WERI-Rb-1 (cell line): ENCODE measurements at regions not wholly inside any gene's neighbourhood (a gene's known extent, or its start where the extent isn't known, plus 50 kb on each side); places are given as distances from the start of the nearest gene placed in this dataset.

Experiments
- DNase-seq: peaks from one replicate; pipeline ENCODE4 v3.0.0-alpha.2; 2020
- H3K27ac ChIP-seq: fragments of 250-450 bp; sonication (Bioruptor Pico); 2 replicates; pipeline ENCODE4 v1.5.1; 2020; ENCODE audit warnings: mild to moderate bottlenecking, moderate library complexity
- H3K27me3 ChIP-seq: fragments of 250-450 bp; sonication (Bioruptor Pico); 2 replicates; pipeline ENCODE4 v1.5.1; 2021; ENCODE audit warnings: mild to moderate bottlenecking, low read depth, moderate library complexity; ENCODE audit not compliant: insufficient read depth, severe bottlenecking
- H3K36me3 ChIP-seq: fragments of 250-450 bp; sonication (Bioruptor Pico); 2 replicates; pipeline ENCODE4 v1.5.1; 2020; ENCODE audit warnings: mild to moderate bottlenecking, moderate library complexity
- H3K4me3 ChIP-seq: 2 replicates; pipeline ENCODE4 v1.5.1; 2011; ENCODE audit warnings: low read depth, mild to moderate bottlenecking, control low read depth, low read length
- H3K9me3 ChIP-seq: fragments of 250-450 bp; sonication (Bioruptor Pico); 2 replicates; pipeline ENCODE4 v1.5.1; 2021; ENCODE audit warnings: mild to moderate bottlenecking, moderate library complexity; ENCODE audit not compliant: severe bottlenecking
- TF ChIP-seq, protein P1 (sequence below): IDR thresholded peaks from 2 replicates; pipeline ENCODE4 v1.5.1; 2011; ENCODE audit warnings: low read depth, mild to moderate bottlenecking, control low read depth, inconsistent platforms, low read length

GRCh38 chr4:152115794-152116193 lies 355.0 kb upstream of the GATB start:
- DNase-seq = no peak
- TF ChIP-seq, protein P1, sequence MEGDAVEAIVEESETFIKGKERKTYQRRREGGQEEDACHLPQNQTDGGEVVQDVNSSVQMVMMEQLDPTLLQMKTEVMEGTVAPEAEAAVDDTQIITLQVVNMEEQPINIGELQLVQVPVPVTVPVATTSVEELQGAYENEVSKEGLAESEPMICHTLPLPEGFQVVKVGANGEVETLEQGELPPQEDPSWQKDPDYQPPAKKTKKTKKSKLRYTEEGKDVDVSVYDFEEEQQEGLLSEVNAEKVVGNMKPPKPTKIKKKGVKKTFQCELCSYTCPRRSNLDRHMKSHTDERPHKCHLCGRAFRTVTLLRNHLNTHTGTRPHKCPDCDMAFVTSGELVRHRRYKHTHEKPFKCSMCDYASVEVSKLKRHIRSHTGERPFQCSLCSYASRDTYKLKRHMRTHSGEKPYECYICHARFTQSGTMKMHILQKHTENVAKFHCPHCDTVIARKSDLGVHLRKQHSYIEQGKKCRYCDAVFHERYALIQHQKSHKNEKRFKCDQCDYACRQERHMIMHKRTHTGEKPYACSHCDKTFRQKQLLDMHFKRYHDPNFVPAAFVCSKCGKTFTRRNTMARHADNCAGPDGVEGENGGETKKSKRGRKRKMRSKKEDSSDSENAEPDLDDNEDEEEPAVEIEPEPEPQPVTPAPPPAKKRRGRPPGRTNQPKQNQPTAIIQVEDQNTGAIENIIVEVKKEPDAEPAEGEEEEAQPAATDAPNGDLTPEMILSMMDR = no peak
- Histone ChIP-seq H3K27me3 (peaks cover 77% of the 10 kb centered on the region), H3K4me3 (no peak overlapping the region), H3K36me3 (no peaks in the 10 kb centered on the region), H3K9me3 (no peaks in the 10 kb centered on the region), H3K27ac (no peak overlapping the region)

DNA sequence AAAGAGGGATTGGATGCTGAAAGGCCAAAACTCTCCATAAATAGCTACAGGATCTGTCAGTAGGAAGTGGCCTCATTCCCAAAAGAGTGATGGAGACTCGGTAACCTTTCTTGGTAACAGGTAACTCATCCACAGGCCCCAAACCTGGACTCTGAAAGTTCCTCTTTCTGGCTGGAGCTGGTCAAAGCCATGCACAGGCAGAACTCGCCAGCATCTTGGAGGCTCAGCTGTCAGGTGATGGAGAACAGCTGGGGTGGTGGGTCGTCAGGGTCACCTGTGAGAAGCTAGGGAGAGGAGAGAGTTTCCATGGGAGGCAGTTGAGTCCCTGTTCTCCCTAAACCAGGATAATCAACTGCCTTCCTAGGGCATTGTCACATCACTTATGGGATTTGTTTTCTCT lies 354.3 kb upstream of the GATB start:
- TF ChIP-seq, protein P1 = no peak
- Histone ChIP-seq H3K4me3 (no peak overlapping the region), H3K27me3 (peaks cover 78% of the 10 kb centered on the region), H3K36me3 (no peaks in the 10 kb centered on the region), H3K9me3 (no peaks in the 10 kb centered on the region), H3K27ac (no peak overlapping the region)
- no peak for DNase-seq

GRCh38 chr4:152114562-152114961 lies 353.8 kb upstream of the GATB start:
- TF ChIP-seq, protein P1 = no peak
- no peak for DNase-seq
- Histone ChIP-seq H3K4me3 (no peak overlapping the region), H3K27ac (no peak overlapping the region), H3K9me3 (no peaks in the 10 kb centered on the region), H3K27me3 (peaks cover 84% of the 10 kb centered on the region), H3K36me3 (no peaks in the 10 kb centered on the region)

DNA sequence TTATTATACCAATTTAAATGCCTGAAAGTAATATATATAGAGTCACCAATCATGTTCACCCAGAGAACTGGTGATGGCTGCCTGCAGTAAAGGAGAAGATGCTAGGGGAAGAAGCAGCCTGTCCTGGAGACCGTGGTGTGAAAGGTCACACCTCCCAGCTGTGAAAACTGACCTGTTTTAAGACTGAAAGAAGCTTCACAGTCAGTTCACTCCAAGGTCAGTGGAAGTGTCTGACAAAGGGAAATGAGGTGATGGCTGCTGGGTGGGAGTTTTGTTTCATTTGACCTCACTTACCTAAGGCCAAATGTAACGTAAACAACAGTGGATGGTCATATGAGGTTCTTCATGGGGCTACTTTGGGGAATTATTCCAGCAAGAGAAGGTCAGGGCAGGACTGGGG lies 352.1 kb upstream of the GATB start:
- H3K27ac ChIP-seq = no peak overlapping the region
- H3K27me3 ChIP-seq = peaks cover 85% of the 10 kb centered on the region
- TF ChIP-seq, protein P1 = no peak
- H3K4me3 ChIP-seq = no peak overlapping the region
- no peaks in the 10 kb centered on the region for H3K9me3 ChIP-seq
- DNase-seq = no peak
- H3K36me3 ChIP-seq = no peaks in the 10 kb centered on the region

DNA sequence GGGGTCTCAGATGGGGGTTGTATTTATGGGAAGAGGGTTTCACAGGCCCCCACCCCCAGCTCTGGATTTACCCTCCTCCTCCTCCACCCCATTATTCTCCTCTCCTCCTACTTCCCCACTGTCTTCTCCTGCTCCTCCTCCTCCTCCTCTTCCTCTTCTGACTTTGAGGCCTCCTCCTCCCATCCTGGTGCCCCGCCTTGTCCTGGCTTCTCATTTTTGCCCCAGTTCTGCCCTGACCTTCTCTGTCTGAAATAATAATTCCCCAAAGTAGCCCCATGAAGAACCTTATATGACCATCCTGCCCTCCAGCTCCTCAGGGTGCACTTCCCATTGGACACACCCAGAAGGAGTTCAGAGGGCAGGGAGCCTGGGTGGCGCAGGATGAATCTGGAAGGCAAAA lies 351.4 kb upstream of the GATB start:
- H3K9me3 ChIP-seq = no peaks in the 10 kb centered on the region
- TF ChIP-seq, protein P1 = no peak
- DNase-seq = no peak
- H3K4me3 ChIP-seq = no peak overlapping the region
- no peaks in the 10 kb centered on the region for H3K36me3 ChIP-seq
- H3K27ac ChIP-seq = no peak overlapping the region
- H3K27me3 ChIP-seq = peaks cover 85% of the 10 kb centered on the region

DNA sequence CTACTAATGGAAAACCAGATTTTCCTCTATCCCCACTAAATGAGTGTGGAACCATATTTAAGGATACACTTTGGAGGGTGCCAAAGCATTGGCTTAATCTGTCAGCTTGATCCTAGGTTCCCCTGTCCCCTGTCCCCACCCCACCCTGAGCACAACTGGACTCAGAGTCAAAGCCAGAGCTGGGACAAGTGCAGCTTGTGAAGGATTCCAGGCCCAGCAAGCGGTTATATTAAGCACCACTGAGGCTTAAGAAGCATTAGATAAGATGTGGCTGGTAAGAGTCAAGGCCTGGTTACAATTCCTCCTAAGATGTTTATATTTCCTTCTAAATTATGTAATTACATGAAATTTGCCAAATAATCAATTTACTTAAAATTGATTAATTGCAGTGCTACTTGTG lies 350.0 kb upstream of the GATB start:
- TF ChIP-seq, protein P1 = no peak
- no peaks in the 10 kb centered on the region for H3K36me3 ChIP-seq
- no peaks in the 10 kb centered on the region for H3K9me3 ChIP-seq
- no peak overlapping the region for H3K4me3 ChIP-seq
- H3K27me3 ChIP-seq = peaks cover 85% of the 10 kb centered on the region
- DNase-seq = no peak
- no peak overlapping the region for H3K27ac ChIP-seq
